GM12878 (cell line): ENCODE measurements at regions not wholly inside any gene's neighbourhood (a gene's known extent, or its start where the extent isn't known, plus 50 kb on each side); places are given as distances from the start of the nearest gene placed in this dataset.

ENCODE experiments used
- EP300 ChIP-seq, 2 experiments: fragments of 150-350 bp in 1 of 2; IDR thresholded peaks; 2 replicates each; pipeline ENCODE4 v1.6.1; 2011 to 2012; ENCODE audit warnings: low read depth in 2 of 2, low read length in 2 of 2, borderline replicate concordance in 1 of 2, improper control_type of control experiment in 1 of 2, inconsistent platforms in 1 of 2; ENCODE audit not compliant: control insufficient read depth in 1 of 2
- ETV6 ChIP-seq, 2 experiments: fragments of 450-650 bp in 1 of 2; IDR thresholded peaks in 1 of 2; conservative IDR thresholded peaks in 1 of 2; 2 replicates each; pipeline ENCODE4 v1.6.1; 2014; ENCODE audit warnings: antibody characterized with exemption in 1 of 2, borderline replicate concordance in 1 of 2, low read depth in 1 of 2, mild to moderate bottlenecking in 1 of 2, moderate library complexity in 1 of 2
- POLR2A ChIP-seq: IDR thresholded peaks from 2 replicates; pipeline ENCODE4 v1.6.1; 2011; ENCODE audit warnings: low read depth, mild to moderate bottlenecking, low read length
- POLR2AphosphoS5 ChIP-seq: IDR thresholded peaks from 2 replicates; pipeline ENCODE4 v1.6.1; 2011; ENCODE audit warnings: mild to moderate bottlenecking, low read length, inconsistent platforms
- RFX5 ChIP-seq: IDR thresholded peaks from 2 replicates; pipeline ENCODE4 v1.6.1; 2011; ENCODE audit warnings: low read depth, low read length, improper control_type of control experiment
- YY1 ChIP-seq: IDR thresholded peaks from 2 replicates; pipeline ENCODE4 v1.6.1; 2011; ENCODE audit warnings: low read depth, mild to moderate bottlenecking, low read length
- TF ChIP-seq, protein P1 (sequence below), 3 experiments: IDR thresholded peaks in 2 of 3; conservative IDR thresholded peaks in 1 of 3; 2 replicates each; pipeline ENCODE4 v1.5.1; 2011; ENCODE audit warnings: low read depth in 3 of 3, low read length in 3 of 3, mild to moderate bottlenecking in 3 of 3, control low read depth in 2 of 3, moderate library complexity in 2 of 3, inconsistent platforms in 1 of 3, mixed read lengths in 1 of 3; ENCODE audit not compliant: control insufficient read depth in 2 of 3, insufficient read depth in 1 of 3; ENCODE audit errors: extremely low read depth in 1 of 3
- TF ChIP-seq, protein P2 (sequence below): IDR thresholded peaks from 2 replicates; pipeline ENCODE4 v1.6.1; 2011; ENCODE audit warnings: borderline replicate concordance, low read depth, mild to moderate bottlenecking, moderate library complexity, low read length; ENCODE audit not compliant: insufficient read depth, poor library complexity, severe bottlenecking

DNA sequence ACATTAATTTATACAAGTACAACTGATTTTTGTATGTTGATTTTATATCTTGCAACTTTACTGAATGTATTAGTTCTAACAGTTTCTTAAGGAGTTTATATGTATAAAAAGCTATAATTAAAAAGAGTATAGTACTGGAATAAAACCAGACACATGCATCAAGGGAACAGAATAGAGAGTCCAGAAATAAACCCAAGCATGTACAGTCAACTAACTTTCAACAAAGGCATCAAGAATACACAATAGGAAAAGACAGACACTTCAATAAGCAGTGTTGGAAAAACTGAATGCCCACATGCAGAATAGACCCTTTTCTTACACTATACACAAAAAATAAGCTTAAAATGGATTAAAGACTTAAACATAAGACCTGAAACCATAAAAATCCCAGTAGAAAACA lies 170.9 kb downstream of the ICE1 start:
- no peak for TF ChIP-seq EP300 (IDR thresholded peaks at IDR 0.05; ENCODE audit: borderline replicate concordance in 1 of 2, control insufficient read depth in 1 of 2, low read depth in 2 of 2, low read length in 2 of 2)
- TF ChIP-seq ETV6 (conservative IDR thresholded peaks at IDR 0.05 in 1 of 2, IDR thresholded peaks at IDR 0.05 in 1 of 2; ENCODE audit: borderline replicate concordance in 1 of 2, low read depth in 1 of 2), result no peak
- TF ChIP-seq POLR2AphosphoS5, result no peak
- TF ChIP-seq YY1, result no peak
- TF ChIP-seq, protein P1, sequence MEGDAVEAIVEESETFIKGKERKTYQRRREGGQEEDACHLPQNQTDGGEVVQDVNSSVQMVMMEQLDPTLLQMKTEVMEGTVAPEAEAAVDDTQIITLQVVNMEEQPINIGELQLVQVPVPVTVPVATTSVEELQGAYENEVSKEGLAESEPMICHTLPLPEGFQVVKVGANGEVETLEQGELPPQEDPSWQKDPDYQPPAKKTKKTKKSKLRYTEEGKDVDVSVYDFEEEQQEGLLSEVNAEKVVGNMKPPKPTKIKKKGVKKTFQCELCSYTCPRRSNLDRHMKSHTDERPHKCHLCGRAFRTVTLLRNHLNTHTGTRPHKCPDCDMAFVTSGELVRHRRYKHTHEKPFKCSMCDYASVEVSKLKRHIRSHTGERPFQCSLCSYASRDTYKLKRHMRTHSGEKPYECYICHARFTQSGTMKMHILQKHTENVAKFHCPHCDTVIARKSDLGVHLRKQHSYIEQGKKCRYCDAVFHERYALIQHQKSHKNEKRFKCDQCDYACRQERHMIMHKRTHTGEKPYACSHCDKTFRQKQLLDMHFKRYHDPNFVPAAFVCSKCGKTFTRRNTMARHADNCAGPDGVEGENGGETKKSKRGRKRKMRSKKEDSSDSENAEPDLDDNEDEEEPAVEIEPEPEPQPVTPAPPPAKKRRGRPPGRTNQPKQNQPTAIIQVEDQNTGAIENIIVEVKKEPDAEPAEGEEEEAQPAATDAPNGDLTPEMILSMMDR (IDR thresholded peaks at IDR 0.05 in 2 of 3, conservative IDR thresholded peaks at IDR 0.05 in 1 of 3; ENCODE audit: control insufficient read depth in 2 of 3, extremely low read depth in 1 of 3, insufficient read depth in 1 of 3, low read depth in 3 of 3, low read length in 3 of 3), result no peak
- TF ChIP-seq POLR2A, result no peak
- no peak for TF ChIP-seq RFX5
- TF ChIP-seq, protein P2, sequence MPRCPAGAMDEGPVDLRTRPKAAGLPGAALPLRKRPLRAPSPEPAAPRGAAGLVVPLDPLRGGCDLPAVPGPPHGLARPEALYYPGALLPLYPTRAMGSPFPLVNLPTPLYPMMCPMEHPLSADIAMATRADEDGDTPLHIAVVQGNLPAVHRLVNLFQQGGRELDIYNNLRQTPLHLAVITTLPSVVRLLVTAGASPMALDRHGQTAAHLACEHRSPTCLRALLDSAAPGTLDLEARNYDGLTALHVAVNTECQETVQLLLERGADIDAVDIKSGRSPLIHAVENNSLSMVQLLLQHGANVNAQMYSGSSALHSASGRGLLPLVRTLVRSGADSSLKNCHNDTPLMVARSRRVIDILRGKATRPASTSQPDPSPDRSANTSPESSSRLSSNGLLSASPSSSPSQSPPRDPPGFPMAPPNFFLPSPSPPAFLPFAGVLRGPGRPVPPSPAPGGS, result no peak
